Activated CD4-positive, alpha-beta T cell treated with anti-CD3 and anti-CD28 coated beads, Interleukin-2, amount 50 U/mL, for 1 hour (primary cell): ENCODE measurements at regions not wholly inside any gene's neighbourhood (a gene's known extent, or its start where the extent isn't known, plus 50 kb on each side); places are given as distances from the start of the nearest gene placed in this dataset.

Experiments used
- DNase-seq: peaks from one replicate; pipeline ENCODE4 v3.0.0-alpha.2; 2020

GRCh38 chr17:73820686-73821448 lies 176.6 kb upstream of the SDK2 start:
- no peak for DNase-seq

- no peak for DNase-seq
Observed at GRCh38 chr17:73821665-73822064, 177.4 kb upstream of the SDK2 start.

- no peak for DNase-seq
Observed at GRCh38 chr17:73822371-73822770, 178.1 kb upstream of the SDK2 start.

- no peak for DNase-seq
Observed at GRCh38 chr17:73823684-73824083, 179.4 kb upstream of the SDK2 start.

GRCh38 chr17:73824321-73824720 lies 180.1 kb upstream of the SDK2 start:
- DNase-seq = no peak

GRCh38 chr17:73826181-73826871 lies 182.1 kb upstream of the SDK2 start:
- DNase-seq = no peak

- no peak for DNase-seq
Observed at GRCh38 chr17:73826872-73827228, 182.6 kb upstream of the SDK2 start.

GRCh38 chr17:73827627-73828291 lies 183.5 kb upstream of the SDK2 start:
- no peak for DNase-seq

- DNase-seq = no peak
Observed at GRCh38 chr17:73829676-73830280, 185.5 kb upstream of the SDK2 start.

GRCh38 chr17:73831699-73832098 lies 187.5 kb upstream of the SDK2 start:
- no peak for DNase-seq

GRCh38 chr17:73833775-73834488 lies 189.7 kb upstream of the SDK2 start:
- DNase-seq = no peak

GRCh38 chr17:73834684-73835343 lies 190.6 kb upstream of the SDK2 start:
- DNase-seq = no peak

- DNase-seq = no peak
Observed at GRCh38 chr17:73835605-73836004, 191.4 kb upstream of the SDK2 start.

GRCh38 chr17:73838815-73839214 lies 194.6 kb upstream of the SDK2 start:
- no peak for DNase-seq

- DNase-seq = no peak
Observed at GRCh38 chr17:73840829-73841228, 196.6 kb upstream of the SDK2 start.

GRCh38 chr17:73841431-73842060 lies 197.3 kb upstream of the SDK2 start:
- DNase-seq = peak; percentile 8

GRCh38 chr17:73847952-73848351 lies 203.7 kb upstream of the SDK2 start:
- no peak for DNase-seq

- DNase-seq = no peak
Observed at GRCh38 chr17:73850426-73850825, 206.2 kb upstream of the SDK2 start.

- no peak for DNase-seq
Observed at GRCh38 chr17:73851091-73851490, 206.8 kb upstream of the SDK2 start.

GRCh38 chr17:73851921-73852320 lies 207.7 kb upstream of the SDK2 start:
- DNase-seq = no peak

GRCh38 chr17:73855720-73856333 lies 211.6 kb upstream of the SDK2 start:
- DNase-seq = no peak
